ENCODE measurements at regions not wholly inside any gene's neighbourhood (a gene's known extent, or its start where the extent isn't known, plus 50 kb on each side); places are given as distances from the start of the nearest gene placed in this dataset.
"Not testable (repeated sequence)": the region's sequence is repeated elsewhere in the genome, so short reads cannot be mapped to it uniquely, and the experiment has no call there.

GRCh38 chr4:52157071-52157470, 106.0 kb downstream of the SPATA18 start:
- ATAC-seq (replicated peaks in 6 of 8); H3K27ac ChIP-seq; in situ Hi-C loops (cut with MboI; ENCODE audit: low pct_unique_long_range_greater_than_20kb in 2 of 9, low sequenced_read_pairs in 9 of 9, unreplicated experiment in 9 of 9); H3K4me3 ChIP-seq; H3K4me1 ChIP-seq (replicated peaks in 1 of 2): not testable (repeated sequence)
- 0 to 86% (median 45%) methylated on average over 1 to 2 of the region's 2 CpGs; no CpG with 5 or more reads in 4 of the 10 experiments for WGBS, 10 experiments

- no peak for ATAC-seq (replicated peaks in 6 of 8)
- Histone ChIP-seq H3K4me1 (replicated peaks in 1 of 2) (no peaks in the 10 kb centered on the region), H3K27ac (no peak overlapping the region), H3K4me3 (no peak overlapping the region)
- 0 to 100% (median 41%) methylated on average over 1 to 3 of the region's 4 CpGs; no CpG with 5 or more reads in 3 of the 10 experiments for WGBS, 10 experiments
- in situ Hi-C loops (cut with MboI; ENCODE audit: low pct_unique_long_range_greater_than_20kb in 2 of 9, low sequenced_read_pairs in 9 of 9, unreplicated experiment in 9 of 9) = no loop called here
Observed at GRCh38 chr4:52157641-52158316, 106.7 kb downstream of the SPATA18 start.

- no peak overlapping the region for H3K4me3 ChIP-seq
- in situ Hi-C loops (cut with MboI; ENCODE audit: low pct_unique_long_range_greater_than_20kb in 2 of 9, low sequenced_read_pairs in 9 of 9, unreplicated experiment in 9 of 9) = no loop called here
- no peak for ATAC-seq (replicated peaks in 6 of 8)
Observed at GRCh38 chr4:52160859-52161258, 109.8 kb downstream of the SPATA18 start.

GRCh38 chr4:52164116-52164515, 113.0 kb downstream of the SPATA18 start:
- in situ Hi-C loops (cut with MboI; ENCODE audit: low pct_unique_long_range_greater_than_20kb in 2 of 9, low sequenced_read_pairs in 9 of 9, unreplicated experiment in 9 of 9) = no loop called here
- H3K4me3 ChIP-seq = no peak overlapping the region
- 0 to 100% (median 43%) methylated on average over 1 of the region's 1 CpG; no CpG with 5 or more reads in 3 of the 10 experiments for WGBS, 10 experiments
- ATAC-seq (replicated peaks in 6 of 8) = peak in 2 of 8 experiments; percentile 71 to 74
- no peaks in the 10 kb centered on the region for H3K4me1 ChIP-seq (replicated peaks in 1 of 2)
- no peak overlapping the region for H3K27ac ChIP-seq

More at GRCh38 chr4:52160859-52161258, 109.8 kb downstream of the SPATA18 start:
- Histone ChIP-seq H3K4me1 (replicated peaks in 1 of 2) (no peaks in the 10 kb centered on the region), H3K27ac (no peak overlapping the region)
- 5 to 79% (median 64%) methylated on average over 2 to 4 of the region's 4 CpGs; no CpG with 5 or more reads in 2 of the 10 experiments for WGBS, 10 experiments

- ATAC-seq (replicated peaks in 6 of 8) = peak in 1 of 8 experiments; percentile 38
- no peak overlapping the region for H3K27ac ChIP-seq
- 71 to 86% (median 80%) methylated on average over 1 of the region's 1 CpG; no CpG with 5 or more reads in 7 of the 10 experiments for WGBS, 10 experiments
- H3K4me1 ChIP-seq (replicated peaks in 1 of 2) = no peaks in the 10 kb centered on the region
- in situ Hi-C loops (cut with MboI; ENCODE audit: low pct_unique_long_range_greater_than_20kb in 2 of 9, low sequenced_read_pairs in 9 of 9, unreplicated experiment in 9 of 9) = no loop called here
- H3K4me3 ChIP-seq = no peak overlapping the region
Observed at GRCh38 chr4:52172166-52172565, 121.1 kb downstream of the SPATA18 start.

- 17 to 100% (median 62%) methylated on average over 1 to 2 of the region's 2 CpGs; no CpG with 5 or more reads in 2 of the 10 experiments for WGBS, 10 experiments
- no peaks in the 10 kb centered on the region for H3K4me1 ChIP-seq (replicated peaks in 1 of 2)
- ATAC-seq (replicated peaks in 6 of 8) = peak in 2 of 8 experiments; percentile 56 to 85
- in situ Hi-C loops (cut with MboI; ENCODE audit: low pct_unique_long_range_greater_than_20kb in 2 of 9, low sequenced_read_pairs in 9 of 9, unreplicated experiment in 9 of 9) = no loop called here
- H3K4me3 ChIP-seq = no peak overlapping the region
- H3K27ac ChIP-seq = no peak overlapping the region
Observed at GRCh38 chr4:52173470-52174045, 122.5 kb downstream of the SPATA18 start.

GRCh38 chr4:52187603-52188002, 136.5 kb downstream of the SPATA18 start:
- in situ Hi-C loops (cut with MboI; ENCODE audit: low pct_unique_long_range_greater_than_20kb in 2 of 9, low sequenced_read_pairs in 9 of 9, unreplicated experiment in 9 of 9) = no loop called here
- Histone ChIP-seq H3K4me1 (replicated peaks in 1 of 2) (no peaks in the 10 kb centered on the region), H3K4me3 (no peak overlapping the region), H3K27ac (no peak overlapping the region)
- ATAC-seq (replicated peaks in 6 of 8) = no peak
- WGBS, 10 experiments = 0 to 77% (median 50%) methylated on average over 1 of the region's 1 CpG

- ATAC-seq (replicated peaks in 6 of 8) = no peak
- WGBS, 10 experiments = 0 to 100% (median 96%) methylated on average over 1 to 2 of the region's 2 CpGs; no CpG with 5 or more reads in 1 of the 10 experiments
- in situ Hi-C loops (cut with MboI; ENCODE audit: low pct_unique_long_range_greater_than_20kb in 2 of 9, low sequenced_read_pairs in 9 of 9, unreplicated experiment in 9 of 9) = no loop called here
Observed at GRCh38 chr4:52192001-52192400, 140.9 kb downstream of the SPATA18 start.

GRCh38 chr4:52192721-52193135, 141.6 kb downstream of the SPATA18 start:
- WGBS, 10 experiments = 5 to 100% (median 81%) methylated on average over 1 to 6 of the region's 6 CpGs
- no peak for ATAC-seq (replicated peaks in 6 of 8)
- in situ Hi-C loops (cut with MboI; ENCODE audit: low pct_unique_long_range_greater_than_20kb in 2 of 9, low sequenced_read_pairs in 9 of 9, unreplicated experiment in 9 of 9) = no loop called here
- no peak overlapping the region for H3K27ac ChIP-seq
- H3K4me3 ChIP-seq = no peak overlapping the region
- peaks cover 0 to 3% of the 10 kb centered on the region in 2 donors for H3K4me1 ChIP-seq (replicated peaks in 1 of 2)

More at GRCh38 chr4:52192001-52192400, 140.9 kb downstream of the SPATA18 start:
- Histone ChIP-seq H3K27ac (no peak overlapping the region), H3K4me1 (replicated peaks in 1 of 2) (no peaks in the 10 kb centered on the region), H3K4me3 (no peak overlapping the region)

- 0 to 100% (median 94%) methylated on average over 1 to 5 of the region's 5 CpGs; no CpG with 5 or more reads in 1 of the 10 experiments for WGBS, 10 experiments
- H3K4me3 ChIP-seq = no peak overlapping the region
- ATAC-seq (replicated peaks in 6 of 8) = peak in 1 of 8 experiments; percentile 21
- H3K4me1 ChIP-seq (replicated peaks in 1 of 2) = peaks cover 0 to 18% of the 10 kb centered on the region in 2 donors
- no peak overlapping the region for H3K27ac ChIP-seq
- in situ Hi-C loops (cut with MboI; ENCODE audit: low pct_unique_long_range_greater_than_20kb in 2 of 9, low sequenced_read_pairs in 9 of 9, unreplicated experiment in 9 of 9) = no loop called here
Observed at GRCh38 chr4:52195869-52196268, 144.8 kb downstream of the SPATA18 start.

GRCh38 chr4:52196606-52197130, 145.6 kb downstream of the SPATA18 start:
- peaks cover 0 to 18% of the 10 kb centered on the region in 2 donors for H3K4me1 ChIP-seq (replicated peaks in 1 of 2)
- no peak for ATAC-seq (replicated peaks in 6 of 8)
- WGBS, 10 experiments = 7 to 100% (median 51%) methylated on average over 1 of the region's 1 CpG; no CpG with 5 or more reads in 2 of the 10 experiments
- no peak overlapping the region for H3K27ac ChIP-seq
- in situ Hi-C loops (cut with MboI; ENCODE audit: low pct_unique_long_range_greater_than_20kb in 2 of 9, low sequenced_read_pairs in 9 of 9, unreplicated experiment in 9 of 9) = no loop called here
- no peak overlapping the region for H3K4me3 ChIP-seq

- ATAC-seq (replicated peaks in 6 of 8) = no peak
- Histone ChIP-seq H3K4me3 (no peak overlapping the region), H3K4me1 (replicated peaks in 1 of 2) (peaks cover 0 to 18% of the 10 kb centered on the region in 2 donors), H3K27ac (no peak overlapping the region)
- WGBS, 10 experiments = 5 to 93% (median 63%) methylated on average over 1 to 2 of the region's 2 CpGs
- in situ Hi-C loops (cut with MboI; ENCODE audit: low pct_unique_long_range_greater_than_20kb in 2 of 9, low sequenced_read_pairs in 9 of 9, unreplicated experiment in 9 of 9) = no loop called here
Observed at GRCh38 chr4:52197306-52197705, 146.2 kb downstream of the SPATA18 start.

- in situ Hi-C loops (cut with MboI; ENCODE audit: low pct_unique_long_range_greater_than_20kb in 2 of 9, low sequenced_read_pairs in 9 of 9, unreplicated experiment in 9 of 9) = no loop called here
Observed at GRCh38 chr4:52198294-52198693, 147.2 kb downstream of the SPATA18 start.

More at GRCh38 chr4:52198294-52198693, 147.2 kb downstream of the SPATA18 start:
- Histone ChIP-seq H3K4me1 (replicated peaks in 1 of 2) (peaks cover 0 to 18% of the 10 kb centered on the region in 2 donors), H3K27ac (no peak overlapping the region), H3K4me3 (no peak overlapping the region)
- peak in 7 of 8 experiments; percentile 30 to 80 (median 55) for ATAC-seq (replicated peaks in 6 of 8)

Measured in motor neuron (in vitro differentiated cells).